ENCODE measurements at regions not wholly inside any gene's neighbourhood (a gene's known extent, or its start where the extent isn't known, plus 50 kb on each side); places are given as distances from the start of the nearest gene placed in this dataset.

GRCh38 chr19:32038021-32038920 is 307.1 kb upstream of the ZNF507 start:
- TF ChIP-seq CTCF (IDR thresholded peaks at IDR 0.05), result no peak
- TF ChIP-seq POLR2A (IDR thresholded peaks at IDR 0.05), result no peak
- no peak for TF ChIP-seq POLR2AphosphoS5 (IDR thresholded peaks at IDR 0.05)
- TF ChIP-seq EP300 (IDR thresholded peaks at IDR 0.05), result no peak

Data from upper lobe of left lung (tissue), 4 donors.